HG02763 (cell line): ENCODE measurements at regions not wholly inside any gene's neighbourhood (a gene's known extent, or its start where the extent isn't known, plus 50 kb on each side); places are given as distances from the start of the nearest gene placed in this dataset.

Experiments used
- ATAC-seq: cut with Tn5 transposase; IDR thresholded peaks from one replicate; pipeline ENCODE4 v1.9.1; 2021; ENCODE audit warnings: mild to moderate bottlenecking, moderate library complexity; ENCODE audit not compliant: unreplicated experiment

GRCh38 chr11:87437844-87438223 lies 400.1 kb downstream of the TMEM135 start:
- ATAC-seq = no peak

DNA sequence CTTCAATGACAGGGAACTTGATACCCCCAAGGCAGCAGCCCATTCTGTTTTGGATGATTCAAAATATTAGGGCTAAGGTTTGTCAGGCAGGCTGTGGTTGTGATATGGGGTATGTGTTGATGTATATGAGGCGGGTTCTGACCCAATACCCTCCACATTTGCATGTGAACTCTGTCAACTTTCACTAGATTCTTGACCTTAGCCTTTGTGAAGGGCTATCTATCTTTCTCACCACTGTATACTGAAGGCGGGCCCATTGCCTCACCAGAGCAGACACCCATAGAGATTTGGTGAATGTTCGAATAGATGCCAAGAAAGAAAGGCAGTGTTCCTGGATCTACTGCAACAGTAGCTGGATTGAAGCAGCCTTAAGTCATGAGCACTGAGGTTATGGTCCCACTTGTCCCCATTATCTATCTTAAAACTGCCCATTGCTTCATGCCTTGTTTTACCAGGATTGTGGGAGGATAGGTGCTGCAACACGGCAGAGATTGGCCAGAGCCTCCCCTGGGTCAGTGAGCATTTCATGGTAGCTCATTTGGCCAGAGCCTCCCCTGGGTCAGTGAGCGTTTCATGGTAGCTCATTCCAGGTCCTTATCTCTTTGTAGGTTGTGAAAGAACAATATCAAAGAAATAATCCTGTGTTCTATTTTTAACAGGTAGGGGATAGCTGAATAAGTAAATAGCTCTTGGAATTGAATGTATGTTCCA lies 399.6 kb downstream of the TMEM135 start:
- no peak for ATAC-seq

- no peak for ATAC-seq
Observed at GRCh38 chr11:87432022-87432421, 394.3 kb downstream of the TMEM135 start.

- no peak for ATAC-seq
Observed at GRCh38 chr11:87431392-87431791, 393.7 kb downstream of the TMEM135 start.

DNA sequence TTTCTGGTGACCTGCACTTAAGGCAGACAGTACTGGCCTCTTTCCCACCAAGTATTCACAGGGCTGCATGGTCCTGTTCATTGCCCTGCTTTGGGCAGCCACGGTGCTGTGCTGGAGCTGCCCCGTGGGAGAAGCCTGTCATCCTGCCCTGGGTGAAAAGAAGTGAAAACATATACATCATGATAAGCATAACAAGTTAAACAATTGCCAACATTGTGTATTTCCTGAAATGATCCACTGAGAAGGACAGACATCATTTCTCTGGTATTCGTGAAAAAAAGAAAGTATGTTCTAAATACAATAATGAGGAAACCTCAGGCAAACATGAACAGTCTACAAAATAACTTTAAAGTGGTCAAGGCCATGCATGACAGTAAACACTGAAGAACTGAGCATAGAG lies 393.1 kb downstream of the TMEM135 start:
- ATAC-seq = no peak

DNA sequence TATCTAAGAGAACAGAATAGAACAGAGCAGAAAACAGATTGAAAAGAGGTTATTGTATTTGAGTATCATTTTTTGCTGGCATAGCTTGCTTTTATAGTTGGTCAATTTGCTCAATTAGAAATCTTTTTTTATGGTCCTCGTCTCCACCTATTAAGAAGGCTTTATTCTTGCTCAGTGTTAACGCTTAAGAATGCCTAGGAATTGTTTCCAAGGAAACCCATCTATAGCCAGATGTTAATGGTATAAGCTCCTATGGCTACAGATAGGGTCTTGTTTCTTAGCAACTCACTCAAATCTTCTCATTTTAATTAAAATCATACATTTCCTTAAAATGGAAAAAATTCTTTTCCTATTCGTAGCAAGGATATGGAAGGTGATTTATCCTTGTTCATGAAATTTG lies 392.3 kb downstream of the TMEM135 start:
- ATAC-seq = no peak

- ATAC-seq = no peak
Observed at GRCh38 chr11:87428266-87428665, 390.5 kb downstream of the TMEM135 start.

- ATAC-seq = no peak
Observed at GRCh38 chr11:87425943-87426342, 388.2 kb downstream of the TMEM135 start.

DNA sequence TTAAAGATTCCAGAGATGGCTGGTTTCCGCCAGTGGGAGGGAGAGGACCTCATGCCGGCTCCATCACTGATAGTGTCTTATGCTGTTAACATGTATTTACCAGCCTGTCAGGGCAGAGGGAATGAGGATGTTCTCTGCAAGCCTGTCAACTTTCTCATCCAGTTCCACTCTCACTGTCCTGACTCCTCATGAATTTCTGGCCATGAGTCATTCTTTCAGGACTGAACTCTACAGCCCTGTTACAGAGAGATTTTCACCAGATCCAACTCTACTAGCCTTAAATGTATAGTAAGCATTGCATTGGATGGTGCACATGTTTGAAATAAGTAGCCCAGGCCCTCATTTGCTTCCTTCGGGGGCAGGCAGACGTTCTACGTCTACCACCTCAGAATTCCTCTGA lies 387.7 kb downstream of the TMEM135 start:
- ATAC-seq = no peak

GRCh38 chr11:87423161-87423560 lies 385.4 kb downstream of the TMEM135 start:
- no peak for ATAC-seq

DNA sequence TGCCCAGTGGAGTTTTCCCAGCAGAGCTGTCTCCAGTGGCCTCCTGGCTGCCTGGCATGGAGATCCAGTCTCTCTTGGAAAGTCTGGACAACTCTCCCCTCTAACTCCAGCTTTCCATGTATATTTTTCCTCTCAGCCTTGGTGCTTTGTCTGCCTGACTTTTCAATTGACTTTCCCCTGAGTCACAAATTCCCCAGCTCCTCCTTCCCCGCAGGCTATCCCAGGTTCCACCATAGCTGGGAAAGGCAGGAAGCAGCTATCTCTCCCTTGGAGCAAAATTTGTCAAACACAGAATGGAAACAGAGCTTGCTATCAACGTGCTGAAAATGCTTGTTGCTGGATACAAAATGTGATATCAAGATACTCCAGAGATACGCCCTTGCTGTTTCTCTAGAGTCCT lies 384.8 kb downstream of the TMEM135 start:
- ATAC-seq = no peak

GRCh38 chr11:87421422-87421821 lies 383.7 kb downstream of the TMEM135 start:
- peak; percentile 73 for ATAC-seq

- no peak for ATAC-seq
Observed at GRCh38 chr11:87417951-87418350, 380.2 kb downstream of the TMEM135 start.

- no peak for ATAC-seq
Observed at GRCh38 chr11:87405843-87406242, 368.1 kb downstream of the TMEM135 start.

GRCh38 chr11:87405356-87405755 lies 367.6 kb downstream of the TMEM135 start:
- no peak for ATAC-seq

GRCh38 chr11:87401653-87402052 lies 363.9 kb downstream of the TMEM135 start:
- no peak for ATAC-seq

DNA sequence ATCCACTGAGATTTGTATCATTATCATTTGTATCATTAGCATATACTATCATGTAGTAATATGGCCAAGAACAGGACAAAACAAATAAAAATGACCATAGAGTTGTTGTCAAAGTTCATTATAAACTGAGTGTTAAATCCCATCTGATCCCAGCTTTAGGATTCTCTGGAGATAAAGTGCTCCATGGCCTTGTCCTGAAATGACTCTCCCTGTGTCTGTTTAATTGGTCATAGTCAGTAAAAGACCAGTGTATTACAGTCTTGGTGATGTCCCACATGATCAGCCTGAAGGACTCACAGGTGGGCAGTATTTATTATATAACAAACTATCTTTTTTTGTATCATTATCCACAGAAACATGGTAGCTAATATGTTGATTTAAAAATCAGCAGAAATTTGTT lies 361.6 kb downstream of the TMEM135 start:
- no peak for ATAC-seq

DNA sequence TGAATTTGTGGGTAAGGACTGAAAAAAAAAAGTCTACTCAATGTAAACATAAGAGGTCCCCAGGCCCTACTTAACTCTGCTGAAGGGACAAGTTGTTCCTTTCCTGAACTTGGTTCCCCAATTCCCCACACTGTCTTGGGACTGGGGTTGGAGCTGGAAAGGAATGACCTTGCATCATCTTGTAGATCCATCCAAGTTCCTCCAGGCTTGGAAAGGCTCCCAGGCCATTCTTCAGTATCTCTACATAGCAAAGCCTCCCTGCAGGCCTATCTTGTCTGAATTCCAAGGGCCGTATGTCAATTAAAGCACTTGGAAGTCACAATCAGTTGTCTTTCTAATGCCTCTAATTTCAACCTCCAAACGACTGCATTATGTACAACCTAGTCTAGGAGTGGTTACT lies 361.2 kb downstream of the TMEM135 start:
- no peak for ATAC-seq

DNA sequence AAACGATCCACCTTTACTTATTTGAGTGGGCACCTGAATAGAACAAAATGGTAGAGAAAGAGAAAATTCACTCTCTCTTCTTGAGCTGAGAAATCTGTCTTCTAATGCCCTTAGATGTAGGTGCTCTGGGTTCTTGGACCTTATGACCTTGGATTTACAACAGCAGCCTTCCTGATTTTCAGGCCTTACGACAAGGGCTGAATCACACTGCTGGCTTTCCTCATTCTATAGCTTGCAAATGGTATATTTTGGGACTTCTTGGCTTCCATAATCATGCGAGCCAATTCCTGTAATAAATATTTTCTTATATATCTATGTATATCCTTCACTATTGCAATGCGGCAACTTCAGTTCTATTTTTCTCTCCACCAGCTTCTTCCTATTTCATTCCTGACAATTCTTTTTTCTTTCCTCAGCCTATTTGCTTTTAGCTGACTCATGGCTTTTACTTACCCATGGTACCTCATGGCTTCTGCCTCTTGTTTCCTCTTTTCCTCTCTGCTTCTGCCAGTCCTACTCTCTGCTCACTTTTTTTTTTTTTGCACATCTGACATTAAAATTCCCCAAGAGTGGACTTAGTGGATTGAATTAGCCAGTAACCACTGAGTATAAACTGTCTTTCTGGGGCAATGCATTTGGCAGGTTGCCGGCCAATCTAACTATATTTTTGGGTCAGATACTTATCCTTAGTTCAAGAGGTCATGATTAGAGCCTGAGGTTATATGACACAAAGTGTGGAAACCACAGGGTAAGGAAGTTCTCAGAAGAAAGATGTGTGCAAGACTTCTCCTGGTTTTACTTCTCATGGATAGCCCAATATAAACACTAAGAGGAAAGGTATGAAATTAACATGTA lies 359.5 kb downstream of the TMEM135 start:
- ATAC-seq = no peak

DNA sequence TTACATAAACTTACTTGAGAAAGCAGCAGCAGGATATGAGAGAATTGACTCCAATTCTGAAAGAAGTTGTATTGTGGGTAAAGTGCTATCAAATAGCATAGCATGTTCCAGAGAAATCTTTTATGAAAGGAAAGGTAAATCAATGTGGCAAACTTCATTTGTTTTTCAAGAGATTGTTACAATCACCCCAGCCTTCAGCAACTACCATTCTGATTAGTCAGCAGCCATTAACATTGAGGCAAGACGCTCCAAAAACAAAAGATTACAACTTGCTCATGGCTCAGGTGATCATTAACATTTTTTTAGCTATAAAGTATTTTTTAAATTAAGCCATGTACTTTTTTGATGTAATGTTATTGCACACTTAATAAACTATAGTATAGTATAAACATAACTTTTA lies 357.2 kb downstream of the TMEM135 start:
- no peak for ATAC-seq

- no peak for ATAC-seq
Observed at GRCh38 chr11:87392665-87393064, 354.9 kb downstream of the TMEM135 start.

DNA sequence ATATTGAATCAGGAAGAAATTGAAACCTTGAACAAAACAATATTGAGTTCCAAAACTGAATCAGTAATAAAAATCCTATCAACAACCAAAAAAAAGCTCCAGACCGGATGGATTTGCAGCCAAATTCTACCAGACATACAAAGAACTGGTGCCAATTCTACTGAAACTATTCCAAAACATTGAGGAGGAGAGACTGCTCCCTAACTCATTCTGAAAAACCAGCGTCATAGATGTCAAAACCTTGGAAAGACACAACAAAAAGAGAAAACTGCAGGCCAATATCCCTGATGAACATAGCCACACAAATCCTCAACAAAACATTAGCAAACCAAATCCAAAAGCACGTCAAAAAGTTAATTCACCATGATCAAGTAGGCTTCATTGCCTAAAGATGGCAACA lies 353.8 kb downstream of the TMEM135 start:
- ATAC-seq = no peak
